SK-N-SH (cell line): ENCODE measurements at regions not wholly inside any gene's neighbourhood (a gene's known extent, or its start where the extent isn't known, plus 50 kb on each side); places are given as distances from the start of the nearest gene placed in this dataset.

Experiments
- CTCF ChIA-PET: fragments of 300-600, 350-600 bp; formaldehyde crosslinking; extraction: SDS; loops from one replicate; lab custom pipeline; 2021; lab: Yijun Ruan, JAX
- POLR2A ChIA-PET: fragments of 350-600 bp; sonication (Branson Sonifier 250); formaldehyde crosslinking; extraction: SDS; loops from one replicate; lab custom pipeline; 2020; ENCODE audit warnings: antibody characterized with exemption, inconsistent platforms; lab: Yijun Ruan, JAX
- DNase-seq: peaks from one replicate; pipeline ENCODE4 v3.0.0; 2012
- H2AFZ ChIP-seq: fragments of 200-600 bp; sonication (generic); 2 replicates; pipeline ENCODE4 v1.8.1; 2016; ENCODE audit warnings: antibody characterized with exemption, mild to moderate bottlenecking, low read depth
- H3F3A ChIP-seq: fragments of 200-600 bp; sonication (generic); replicated peaks from 2 replicates; pipeline ENCODE3; 2016; ENCODE audit warnings: antibody characterized with exemption, mild to moderate bottlenecking; ENCODE audit not compliant: insufficient read depth
- H3K27ac ChIP-seq, 2 experiments: fragments of 200-500 bp in 1 of 2; fragments of 200-600 bp in 1 of 2; sonication (Bioruptor generic) in 1 of 2; sonication (generic), shearing (Covaris generic) in 1 of 2; 2 replicates each; pipeline versions ENCODE4 v1.5.1 to v1.6.1; 2014 to 2016; ENCODE audit warnings: low read depth in 2 of 2, inconsistent platforms in 1 of 2, low read length in 1 of 2, mild to moderate bottlenecking in 1 of 2, mixed read lengths in 1 of 2
- H3K27me3 ChIP-seq: fragments of 200-600 bp; sonication (generic), shearing (Covaris generic); 2 replicates; pipeline ENCODE4 v1.6.1; 2016; ENCODE audit warnings: mixed run types; ENCODE audit not compliant: insufficient read depth
- H3K36me3 ChIP-seq, 2 experiments: fragments of 200-500 bp in 1 of 2; fragments of 200-600 bp in 1 of 2; sonication (Bioruptor generic) in 1 of 2; sonication (generic) in 1 of 2; replicated peaks in 1 of 2; 2 replicates each; pipeline versions ENCODE3 to v1.5.1; 2014 to 2016; ENCODE audit warnings: low read length in 1 of 2, mild to moderate bottlenecking in 1 of 2; ENCODE audit not compliant: insufficient read depth in 2 of 2, control insufficient read depth in 1 of 2
- H3K4me1 ChIP-seq, 2 experiments: fragments of 200-500 bp in 1 of 2; fragments of 200-600 bp in 1 of 2; sonication (Bioruptor generic) in 1 of 2; sonication (generic), shearing (Covaris generic) in 1 of 2; 2 replicates each; pipeline versions ENCODE4 v1.5.1 to v1.6.1; 2014 to 2016; ENCODE audit warnings: low read depth in 1 of 2, low read length in 1 of 2, mixed run types in 1 of 2; ENCODE audit not compliant: insufficient read depth in 2 of 2, control insufficient read depth in 1 of 2
- H3K4me2 ChIP-seq: fragments of 200-600 bp; sonication (generic), shearing (Covaris generic); 2 replicates; pipeline ENCODE4 v1.6.1; 2017; ENCODE audit warnings: mixed run types
- H3K4me3 ChIP-seq, 2 experiments: fragments of 200-500 bp in 1 of 2; fragments of 200-600 bp in 1 of 2; sonication (Bioruptor generic) in 1 of 2; sonication (generic), shearing (Covaris generic) in 1 of 2; 2 replicates each; pipeline versions ENCODE4 v1.5.1 to v1.8.1; 2014 to 2016; ENCODE audit warnings: low read depth in 2 of 2, inconsistent platforms in 1 of 2, low read length in 1 of 2, mild to moderate bottlenecking in 1 of 2, mixed read lengths in 1 of 2, moderate library complexity in 1 of 2
- H3K79me2 ChIP-seq: fragments of 200-600 bp; sonication (generic); 2 replicates; pipeline ENCODE4 v1.8.1; 2017; ENCODE audit warnings: mild to moderate bottlenecking; ENCODE audit not compliant: insufficient read depth
- H3K9ac ChIP-seq: fragments of 200-600 bp; sonication (generic); 2 replicates; pipeline ENCODE4 v1.6.1; 2017; ENCODE audit warnings: mixed run types
- H3K9me2 ChIP-seq: fragments of 200-600 bp; sonication (generic); 2 replicates; pipeline ENCODE4 v1.6.1; 2017; ENCODE audit warnings: mixed run types
- H3K9me3 ChIP-seq: fragments of 200-600 bp; sonication (generic); 2 replicates; pipeline ENCODE4 v1.6.1; 2017; ENCODE audit warnings: mixed run types, mild to moderate bottlenecking, moderate library complexity
- H4K20me1 ChIP-seq: fragments of 200-600 bp; sonication (generic); 2 replicates; pipeline ENCODE4 v1.6.1; 2017; ENCODE audit warnings: mild to moderate bottlenecking, mixed run types; ENCODE audit not compliant: insufficient read depth
- ELF1 ChIP-seq: IDR thresholded peaks from 2 replicates; pipeline ENCODE4 v1.4.0; 2012
- MXI1 ChIP-seq: IDR thresholded peaks from 2 replicates; pipeline ENCODE4 v1.6.1; 2012; ENCODE audit warnings: mild to moderate bottlenecking, low read depth, low read length, improper control_type of control experiment
- NRF1 ChIP-seq: IDR thresholded peaks from 2 replicates; pipeline ENCODE4 v1.6.1; 2012; ENCODE audit warnings: low read depth, mild to moderate bottlenecking, low read length
- RCOR1 ChIP-seq: fragments of 150-350 bp; IDR thresholded peaks from 2 replicates; pipeline ENCODE4 v1.6.1; 2017; ENCODE audit warnings: antibody characterized with exemption, low read length
- SIN3A ChIP-seq: IDR thresholded peaks from 2 replicates; pipeline ENCODE4 v1.6.1; 2012; ENCODE audit warnings: low read depth, mild to moderate bottlenecking, low read length, moderate library complexity, borderline replicate concordance
- SMC3 ChIP-seq: IDR thresholded peaks from 2 replicates; pipeline ENCODE4 v1.6.1; 2012; ENCODE audit warnings: low read depth, low read length, improper control_type of control experiment
- TAF1 ChIP-seq: IDR thresholded peaks from 2 replicates; pipeline ENCODE4 v1.6.1; 2012; ENCODE audit warnings: low read depth, mild to moderate bottlenecking, low read length, moderate library complexity, borderline replicate concordance
- TEAD4 ChIP-seq: IDR thresholded peaks from 2 replicates; pipeline ENCODE4 v1.4.0; 2012; ENCODE audit warnings: mild to moderate bottlenecking, borderline replicate concordance; ENCODE audit not compliant: insufficient read depth
- TF ChIP-seq, protein P1 (sequence below): fragments of 150-350 bp; IDR thresholded peaks from 2 replicates; pipeline ENCODE4 v1.6.1; 2016; ENCODE audit warnings: mild to moderate bottlenecking, low read depth, low read length
- TF ChIP-seq, protein P2 (sequence below): IDR thresholded peaks from 2 replicates; pipeline ENCODE4; 2012
- TF ChIP-seq, protein P3 (sequence below): IDR thresholded peaks from 2 replicates; pipeline ENCODE4 v1.6.1; 2012; ENCODE audit warnings: mild to moderate bottlenecking, low read depth, low read length, moderate library complexity
- TF ChIP-seq, protein P4 (sequence below): fragments of 200-600 bp; sonication (generic); IDR thresholded peaks from 2 replicates; pipeline ENCODE4 v1.6.1; 2017; ENCODE audit warnings: antibody characterized with exemption, mild to moderate bottlenecking, moderate library complexity

DNA sequence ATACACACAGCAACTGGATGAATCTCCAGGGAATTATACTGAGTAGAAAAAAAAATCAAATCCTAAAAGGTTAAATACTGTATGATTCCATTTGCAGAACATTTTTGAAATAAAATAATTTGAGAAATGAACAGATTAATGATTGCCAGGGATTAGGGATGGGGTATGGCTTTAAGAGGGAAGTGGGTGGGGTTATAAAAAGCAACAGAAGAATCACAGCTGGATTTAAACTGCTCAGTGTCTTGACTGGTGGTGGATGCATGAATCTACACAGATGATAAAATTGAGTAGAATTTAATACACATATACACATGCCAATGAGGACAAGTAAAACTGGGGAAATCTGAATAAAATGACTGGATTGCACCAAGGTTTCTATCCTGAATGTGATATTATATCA is 79.7 kb upstream of the GOLGA8B start:
- no peaks in the 10 kb centered on the region for H3K9me2 ChIP-seq
- no peaks in the 10 kb centered on the region; the same call in 1 of the 2 replicates for H3K79me2 ChIP-seq
- POLR2A ChIA-PET: no interaction called here
- CTCF ChIA-PET: interaction anchor here (1.1 to 1.3 kb wide), 2 partner anchors 21 to 45 kb away, joined by 3 read pairs; no protein-coding TSS in a partner anchor
- no peak for DNase-seq
- H3K27ac ChIP-seq: no peak overlapping the region
- H3K4me3 ChIP-seq: no peak overlapping the region
- H3K9me3 ChIP-seq: 0 out of 2 replicates have a peak, but pooled peaks cover 8% of the 10 kb centered on the region
- H3F3A ChIP-seq: no peaks in the 10 kb centered on the region
- no peaks in the 10 kb centered on the region; a peak in 1 of 4 replicates for H3K4me1 ChIP-seq
- TF ChIP-seq ELF1 (no peak), SIN3A (no peak), NRF1 (no peak), TEAD4 (no peak), SMC3 (no peak)
- TF ChIP-seq, protein P1, sequence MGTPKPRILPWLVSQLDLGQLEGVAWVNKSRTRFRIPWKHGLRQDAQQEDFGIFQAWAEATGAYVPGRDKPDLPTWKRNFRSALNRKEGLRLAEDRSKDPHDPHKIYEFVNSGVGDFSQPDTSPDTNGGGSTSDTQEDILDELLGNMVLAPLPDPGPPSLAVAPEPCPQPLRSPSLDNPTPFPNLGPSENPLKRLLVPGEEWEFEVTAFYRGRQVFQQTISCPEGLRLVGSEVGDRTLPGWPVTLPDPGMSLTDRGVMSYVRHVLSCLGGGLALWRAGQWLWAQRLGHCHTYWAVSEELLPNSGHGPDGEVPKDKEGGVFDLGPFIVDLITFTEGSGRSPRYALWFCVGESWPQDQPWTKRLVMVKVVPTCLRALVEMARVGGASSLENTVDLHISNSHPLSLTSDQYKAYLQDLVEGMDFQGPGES: no peak
- TF ChIP-seq, protein P2, sequence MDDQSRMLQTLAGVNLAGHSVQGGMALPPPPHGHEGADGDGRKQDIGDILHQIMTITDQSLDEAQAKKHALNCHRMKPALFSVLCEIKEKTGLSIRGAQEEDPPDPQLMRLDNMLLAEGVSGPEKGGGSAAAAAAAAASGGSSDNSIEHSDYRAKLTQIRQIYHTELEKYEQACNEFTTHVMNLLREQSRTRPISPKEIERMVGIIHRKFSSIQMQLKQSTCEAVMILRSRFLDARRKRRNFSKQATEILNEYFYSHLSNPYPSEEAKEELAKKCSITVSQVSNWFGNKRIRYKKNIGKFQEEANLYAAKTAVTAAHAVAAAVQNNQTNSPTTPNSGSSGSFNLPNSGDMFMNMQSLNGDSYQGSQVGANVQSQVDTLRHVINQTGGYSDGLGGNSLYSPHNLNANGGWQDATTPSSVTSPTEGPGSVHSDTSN: no peak
- H4K20me1 ChIP-seq: no peaks in the 10 kb centered on the region
- H3K27me3 ChIP-seq: no peaks in the 10 kb centered on the region
- no peaks in the 10 kb centered on the region for H3K36me3 ChIP-seq
- no peak overlapping the region for H2AFZ ChIP-seq
- H3K9ac ChIP-seq: no peak overlapping the region
- no peak overlapping the region for H3K4me2 ChIP-seq

DNA sequence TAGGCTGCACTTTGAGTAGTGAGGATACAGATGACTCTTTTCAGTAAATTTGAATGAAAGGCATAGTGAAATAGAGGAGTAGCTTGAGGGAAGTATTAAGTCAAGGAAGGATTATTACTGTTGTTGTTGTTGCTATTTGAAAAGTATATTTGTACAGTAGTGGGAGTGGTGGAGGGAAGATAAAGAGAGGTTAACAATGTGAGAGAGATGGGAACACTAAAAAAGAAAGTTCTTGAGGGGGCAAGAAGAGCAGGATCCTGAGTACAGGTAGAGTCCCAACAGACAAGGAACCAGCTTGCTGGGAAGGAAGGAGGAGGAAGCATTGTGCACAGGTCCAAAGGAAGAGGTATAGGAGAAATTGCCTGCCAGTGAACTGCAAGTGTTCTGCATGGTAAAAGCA is 75.6 kb upstream of the GOLGA8B start:
- ChIA-PET CTCF (no interaction called here), POLR2A (no interaction called here)
- H2AFZ ChIP-seq: no peak overlapping the region
- H3K9me2 ChIP-seq: no peaks in the 10 kb centered on the region
- no peaks in the 10 kb centered on the region for H3K4me1 ChIP-seq
- no peaks in the 10 kb centered on the region for H3F3A ChIP-seq
- no peak overlapping the region for H3K4me2 ChIP-seq
- H3K27me3 ChIP-seq: no peaks in the 10 kb centered on the region
- no peak overlapping the region for H3K27ac ChIP-seq
- H3K79me2 ChIP-seq: no peaks in the 10 kb centered on the region; the same call in 1 of the 2 replicates
- H3K36me3 ChIP-seq: no peaks in the 10 kb centered on the region
- no peak for DNase-seq
- no peak overlapping the region for H3K9ac ChIP-seq
- H3K4me3 ChIP-seq: no peak overlapping the region
- TF ChIP-seq, protein P3, sequence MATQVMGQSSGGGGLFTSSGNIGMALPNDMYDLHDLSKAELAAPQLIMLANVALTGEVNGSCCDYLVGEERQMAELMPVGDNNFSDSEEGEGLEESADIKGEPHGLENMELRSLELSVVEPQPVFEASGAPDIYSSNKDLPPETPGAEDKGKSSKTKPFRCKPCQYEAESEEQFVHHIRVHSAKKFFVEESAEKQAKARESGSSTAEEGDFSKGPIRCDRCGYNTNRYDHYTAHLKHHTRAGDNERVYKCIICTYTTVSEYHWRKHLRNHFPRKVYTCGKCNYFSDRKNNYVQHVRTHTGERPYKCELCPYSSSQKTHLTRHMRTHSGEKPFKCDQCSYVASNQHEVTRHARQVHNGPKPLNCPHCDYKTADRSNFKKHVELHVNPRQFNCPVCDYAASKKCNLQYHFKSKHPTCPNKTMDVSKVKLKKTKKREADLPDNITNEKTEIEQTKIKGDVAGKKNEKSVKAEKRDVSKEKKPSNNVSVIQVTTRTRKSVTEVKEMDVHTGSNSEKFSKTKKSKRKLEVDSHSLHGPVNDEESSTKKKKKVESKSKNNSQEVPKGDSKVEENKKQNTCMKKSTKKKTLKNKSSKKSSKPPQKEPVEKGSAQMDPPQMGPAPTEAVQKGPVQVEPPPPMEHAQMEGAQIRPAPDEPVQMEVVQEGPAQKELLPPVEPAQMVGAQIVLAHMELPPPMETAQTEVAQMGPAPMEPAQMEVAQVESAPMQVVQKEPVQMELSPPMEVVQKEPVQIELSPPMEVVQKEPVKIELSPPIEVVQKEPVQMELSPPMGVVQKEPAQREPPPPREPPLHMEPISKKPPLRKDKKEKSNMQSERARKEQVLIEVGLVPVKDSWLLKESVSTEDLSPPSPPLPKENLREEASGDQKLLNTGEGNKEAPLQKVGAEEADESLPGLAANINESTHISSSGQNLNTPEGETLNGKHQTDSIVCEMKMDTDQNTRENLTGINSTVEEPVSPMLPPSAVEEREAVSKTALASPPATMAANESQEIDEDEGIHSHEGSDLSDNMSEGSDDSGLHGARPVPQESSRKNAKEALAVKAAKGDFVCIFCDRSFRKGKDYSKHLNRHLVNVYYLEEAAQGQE: no peak
- no peak for TF ChIP-seq SIN3A
- TF ChIP-seq RCOR1: no peak
- TF ChIP-seq, protein P4, sequence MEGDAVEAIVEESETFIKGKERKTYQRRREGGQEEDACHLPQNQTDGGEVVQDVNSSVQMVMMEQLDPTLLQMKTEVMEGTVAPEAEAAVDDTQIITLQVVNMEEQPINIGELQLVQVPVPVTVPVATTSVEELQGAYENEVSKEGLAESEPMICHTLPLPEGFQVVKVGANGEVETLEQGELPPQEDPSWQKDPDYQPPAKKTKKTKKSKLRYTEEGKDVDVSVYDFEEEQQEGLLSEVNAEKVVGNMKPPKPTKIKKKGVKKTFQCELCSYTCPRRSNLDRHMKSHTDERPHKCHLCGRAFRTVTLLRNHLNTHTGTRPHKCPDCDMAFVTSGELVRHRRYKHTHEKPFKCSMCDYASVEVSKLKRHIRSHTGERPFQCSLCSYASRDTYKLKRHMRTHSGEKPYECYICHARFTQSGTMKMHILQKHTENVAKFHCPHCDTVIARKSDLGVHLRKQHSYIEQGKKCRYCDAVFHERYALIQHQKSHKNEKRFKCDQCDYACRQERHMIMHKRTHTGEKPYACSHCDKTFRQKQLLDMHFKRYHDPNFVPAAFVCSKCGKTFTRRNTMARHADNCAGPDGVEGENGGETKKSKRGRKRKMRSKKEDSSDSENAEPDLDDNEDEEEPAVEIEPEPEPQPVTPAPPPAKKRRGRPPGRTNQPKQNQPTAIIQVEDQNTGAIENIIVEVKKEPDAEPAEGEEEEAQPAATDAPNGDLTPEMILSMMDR: no peak
- no peak for TF ChIP-seq MXI1
- TF ChIP-seq ELF1: no peak
- TF ChIP-seq TAF1: no peak
- TF ChIP-seq, all 33 proteins: peak for 0
- 0 out of 2 replicates have a peak, but pooled peaks cover 8% of the 10 kb centered on the region for H3K9me3 ChIP-seq
- H4K20me1 ChIP-seq: no peaks in the 10 kb centered on the region
